Spleen (tissue), 7 donors: ENCODE measurements at regions not wholly inside any gene's neighbourhood (a gene's known extent, or its start where the extent isn't known, plus 50 kb on each side); places are given as distances from the start of the nearest gene placed in this dataset.

Experiments used
- CTCF ChIP-seq, 11 experiments: fragments of 200-600 bp in 7 of 11; fragments of 450-650 bp in 4 of 11; sonication (generic) in 4 of 11; IDR thresholded peaks in 8 of 11; conservative IDR thresholded peaks in 3 of 11; 1 replicate in 7 of 11; 2 replicates in 4 of 11; pipeline versions ENCODE4 v1.4.0 to v1.8.0; 2016 to 2021; ENCODE audit warnings: antibody characterized with exemption in 11 of 11, inconsistent platforms in 4 of 11, mild to moderate bottlenecking in 1 of 11
- POLR2A ChIP-seq, 3 donors: fragments of 450-650 bp; IDR thresholded peaks; one replicate each; pipeline ENCODE4 v1.5.1; 2017; ENCODE audit warnings: antibody characterized with exemption in 3 of 3, mild to moderate bottlenecking in 1 of 3
- POLR2AphosphoS5 ChIP-seq, 3 donors: sonication (generic); formaldehyde crosslinking; IDR thresholded peaks; one replicate each; pipeline ENCODE4 v1.5.1; 2017; ENCODE audit warnings: antibody characterized with exemption in 3 of 3
- donor health status: DM: no; HTN: no; CAD: no; lungs with moderate emphysema.
- donor health status: DM: no; HTN: no; CAD: no.
- donor health status: DM: no; HTN: no; CAD: no.

GRCh38 chr2:12227941-12228608 is 481.6 kb downstream of the LPIN1 start:
- TF ChIP-seq POLR2A (IDR thresholded peaks at IDR 0.05) (no peak), CTCF (IDR thresholded peaks at IDR 0.05 in 8 of 11, conservative IDR thresholded peaks at IDR 0.05 in 3 of 11) (no peak), POLR2AphosphoS5 (IDR thresholded peaks at IDR 0.05) (no peak)
